CD4-positive, alpha-beta T cell treated with Interleukin-4 for 1 hour (primary cell): ENCODE measurements at regions not wholly inside any gene's neighbourhood (a gene's known extent, or its start where the extent isn't known, plus 50 kb on each side); places are given as distances from the start of the nearest gene placed in this dataset.

ENCODE experiments used
- DNase-seq, 2 donors: peaks; one replicate each; pipeline ENCODE4 v3.0.0-alpha.2; 2020 to 2022

GRCh38 chr20:11376420-11376819 lies 541.3 kb upstream of the BTBD3 start:
- DNase-seq: no peak

DNA sequence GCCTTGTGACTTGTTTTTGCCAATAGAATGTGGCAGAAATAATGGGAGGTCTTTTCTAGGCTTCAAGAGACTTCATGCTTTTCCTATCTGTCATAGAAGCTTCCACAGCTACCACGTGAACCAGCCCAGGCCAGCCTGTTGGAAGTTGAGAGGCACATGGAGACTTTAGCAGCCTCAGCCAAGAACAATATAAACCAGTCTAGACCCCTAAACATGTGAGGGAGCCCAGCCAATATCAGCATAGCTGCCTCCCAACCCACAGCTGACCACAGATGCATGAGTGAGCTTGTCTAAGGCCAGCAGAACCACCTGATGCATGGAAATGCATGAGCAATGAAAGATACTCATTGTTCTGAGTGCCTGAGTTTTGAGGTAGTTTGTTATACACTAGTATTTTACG lies 540.7 kb upstream of the BTBD3 start:
- no peak for DNase-seq

- no peak for DNase-seq
Observed at GRCh38 chr20:11377761-11378160, 539.9 kb upstream of the BTBD3 start.

- no peak for DNase-seq
Observed at GRCh38 chr20:11378252-11378651, 539.4 kb upstream of the BTBD3 start.

DNA sequence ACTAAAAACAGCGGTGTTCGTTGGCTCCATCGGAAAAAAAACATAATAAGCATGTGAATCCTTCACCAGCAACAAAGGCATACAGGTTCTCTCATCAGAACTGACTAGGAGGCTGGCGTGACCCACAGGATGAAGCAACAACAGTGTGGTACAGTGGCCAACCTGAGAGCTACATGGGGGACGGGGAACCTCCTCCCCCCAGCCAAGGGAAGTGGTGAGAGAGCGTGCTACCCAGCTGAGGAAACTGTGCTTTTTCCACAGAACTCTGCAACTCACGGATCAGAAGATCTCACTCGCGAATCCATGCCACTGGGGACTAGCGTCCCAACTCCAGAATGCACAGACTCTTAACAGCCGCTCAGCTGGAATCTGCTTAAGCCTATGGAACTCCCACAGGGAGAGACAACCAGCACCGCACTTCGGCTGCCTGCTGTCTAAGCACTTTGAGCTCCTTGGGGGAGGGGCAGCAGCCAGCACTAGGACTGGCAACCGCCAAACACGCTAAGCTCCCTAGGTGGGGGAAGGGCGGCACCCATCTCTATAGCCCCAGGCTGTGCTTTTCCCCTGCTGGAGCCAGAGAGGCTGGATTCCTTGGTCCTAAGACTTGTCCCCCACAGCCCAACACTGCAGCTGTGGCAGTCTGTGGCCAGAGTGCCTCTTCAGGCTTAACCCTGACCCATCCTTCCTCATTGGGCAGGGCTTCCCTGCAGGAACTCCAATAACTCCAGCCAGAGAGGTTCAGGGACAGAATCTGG lies 538.3 kb upstream of the BTBD3 start:
- no peak for DNase-seq

DNA sequence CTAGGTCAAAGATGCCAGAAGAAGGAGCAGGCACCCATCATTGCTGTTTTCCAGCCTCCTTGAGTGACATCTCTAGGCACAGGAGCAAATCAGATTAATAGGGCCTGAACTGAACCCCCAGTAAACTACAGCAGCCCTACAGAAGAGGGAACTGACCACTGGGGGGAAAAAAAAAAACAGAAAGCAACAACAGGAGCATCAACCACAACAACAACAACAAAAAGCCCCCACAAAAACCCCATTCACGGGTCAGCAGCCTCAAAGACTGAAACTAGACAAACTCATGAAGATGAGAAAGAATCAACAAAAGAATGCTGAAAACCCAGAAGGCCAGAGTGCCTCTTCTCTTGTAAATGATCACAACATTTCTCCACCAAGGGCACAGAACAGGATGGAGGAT lies 537.4 kb upstream of the BTBD3 start:
- DNase-seq: no peak

GRCh38 chr20:11387189-11387754 lies 530.4 kb upstream of the BTBD3 start:
- DNase-seq: no peak

- no peak for DNase-seq
Observed at GRCh38 chr20:11389186-11389585, 528.5 kb upstream of the BTBD3 start.

DNA sequence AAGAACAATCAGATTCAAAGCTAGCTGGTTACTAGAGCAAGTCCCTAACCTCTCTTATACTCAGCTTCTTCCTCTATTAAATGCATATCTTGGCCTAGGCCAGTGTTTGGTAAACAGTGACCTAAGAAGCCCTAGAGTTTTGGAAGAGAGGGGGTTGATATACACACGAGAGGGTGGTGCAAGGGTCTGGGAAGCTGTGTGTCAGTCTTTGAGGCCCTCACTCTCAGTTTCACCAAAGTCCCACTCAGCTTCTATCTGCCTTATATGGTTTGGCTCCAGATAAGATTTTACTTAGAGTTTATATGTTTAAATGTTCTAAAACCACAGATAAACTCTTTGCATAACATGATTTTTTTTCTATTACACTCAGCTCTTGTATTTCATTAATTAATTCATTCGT lies 526.1 kb upstream of the BTBD3 start:
- no peak for DNase-seq

GRCh38 chr20:11394145-11394833 lies 523.4 kb upstream of the BTBD3 start:
- no peak for DNase-seq

GRCh38 chr20:11395581-11395980 lies 522.1 kb upstream of the BTBD3 start:
- DNase-seq: no peak

DNA sequence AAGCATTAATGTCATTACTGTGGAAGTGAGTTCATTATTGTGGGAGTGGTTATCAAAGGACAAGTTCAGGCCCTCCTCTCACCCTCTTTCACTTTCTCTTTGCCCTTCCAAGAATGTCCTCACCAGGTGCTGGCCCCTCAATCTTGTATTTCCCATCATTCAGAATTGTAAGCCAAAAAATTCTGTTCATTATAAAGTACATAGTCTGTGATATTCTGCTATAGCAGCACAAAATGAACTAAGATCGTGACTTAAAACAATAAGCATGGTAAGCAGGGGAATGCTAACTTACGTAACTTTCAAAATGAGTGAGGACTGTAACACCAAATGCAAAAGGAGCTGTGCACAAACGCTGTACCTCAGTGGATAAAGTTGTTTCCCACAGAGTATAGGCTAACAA lies 515.7 kb upstream of the BTBD3 start:
- no peak for DNase-seq

- no peak for DNase-seq
Observed at GRCh38 chr20:11403711-11404110, 514.0 kb upstream of the BTBD3 start.

- DNase-seq: no peak
Observed at GRCh38 chr20:11406877-11407276, 510.8 kb upstream of the BTBD3 start.

GRCh38 chr20:11409561-11409960 lies 508.1 kb upstream of the BTBD3 start:
- DNase-seq: no peak

DNA sequence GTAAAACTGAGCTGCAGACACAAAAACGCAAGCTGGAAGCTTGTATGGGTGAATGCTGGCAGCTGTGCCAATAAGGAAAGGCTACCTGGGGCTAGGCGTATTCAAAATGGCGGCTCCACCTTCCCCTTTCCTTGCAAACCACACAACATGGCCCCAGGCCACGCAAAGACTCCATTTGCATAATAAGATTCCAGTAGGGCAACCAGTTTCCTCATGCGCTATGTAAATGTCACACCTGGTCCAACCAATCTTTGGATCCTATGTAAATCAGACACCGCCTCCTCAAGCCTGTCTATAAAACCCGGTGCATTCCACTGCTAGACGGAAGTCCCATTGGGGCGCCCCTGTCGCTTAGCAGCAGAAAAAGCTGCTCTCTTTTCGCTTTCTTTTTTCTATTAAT lies 505.9 kb upstream of the BTBD3 start:
- no peak for DNase-seq

DNA sequence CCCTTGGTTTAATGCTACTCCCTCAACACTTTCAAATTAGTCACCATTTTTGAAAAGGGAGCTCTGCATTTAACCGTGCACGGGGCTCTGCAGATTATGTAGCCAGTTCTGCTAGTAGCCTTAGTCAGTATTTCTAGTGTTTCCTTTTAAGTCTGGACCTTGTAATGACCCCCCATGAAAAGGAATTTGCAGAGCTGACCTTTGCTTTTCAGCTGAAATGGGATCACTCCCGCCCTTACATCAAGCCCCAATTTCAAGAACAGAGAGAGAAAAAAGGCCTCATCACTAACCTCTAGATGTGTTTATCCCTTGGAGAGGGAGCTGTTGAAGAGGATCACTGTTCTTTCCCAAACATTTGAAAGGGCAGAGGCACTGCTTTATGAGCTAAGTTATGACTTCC lies 490.7 kb upstream of the BTBD3 start:
- no peak for DNase-seq

DNA sequence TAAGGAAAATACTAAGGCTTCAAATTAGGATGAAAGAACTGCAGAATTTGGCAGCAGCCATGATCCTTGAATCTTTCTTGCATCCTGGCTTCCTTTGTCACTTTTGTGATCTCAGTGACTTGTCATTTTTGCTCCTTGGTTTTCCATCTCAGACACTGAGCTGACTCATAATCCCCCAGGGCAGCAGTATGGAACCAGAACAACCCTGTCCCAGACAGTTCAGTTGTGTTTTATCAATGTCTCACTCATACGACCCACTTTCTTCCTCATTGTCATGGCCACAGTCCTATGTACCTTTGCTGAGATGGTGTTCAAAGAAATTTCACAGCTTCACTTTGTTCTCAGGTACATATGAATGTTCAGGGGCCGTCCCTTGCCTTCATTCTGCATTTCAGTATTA lies 488.5 kb upstream of the BTBD3 start:
- no peak for DNase-seq

- no peak for DNase-seq
Observed at GRCh38 chr20:11429889-11430519, 487.7 kb upstream of the BTBD3 start.

GRCh38 chr20:11430652-11431051 lies 487.0 kb upstream of the BTBD3 start:
- no peak for DNase-seq

DNA sequence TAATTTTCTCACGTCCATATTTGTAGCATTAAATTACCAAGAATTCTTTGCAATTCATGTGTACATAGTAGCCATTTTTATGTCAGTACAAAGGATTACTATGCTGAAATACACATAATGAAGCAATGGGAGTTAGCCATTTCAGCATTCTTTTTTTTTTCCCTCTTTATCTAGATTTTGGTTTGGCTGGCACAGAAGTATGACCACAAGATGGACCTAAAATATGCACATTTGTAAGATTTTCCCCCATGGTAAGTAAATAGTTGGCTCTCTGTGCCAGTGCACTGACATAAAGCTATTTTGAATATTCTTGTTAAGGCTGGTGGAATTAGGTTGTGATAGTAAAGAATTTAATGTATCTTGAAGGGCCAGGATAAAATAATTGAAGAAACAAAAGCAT lies 486.1 kb upstream of the BTBD3 start:
- DNase-seq: no peak

- no peak for DNase-seq
Observed at GRCh38 chr20:11432407-11432806, 485.3 kb upstream of the BTBD3 start.

- no peak for DNase-seq
Observed at GRCh38 chr20:11436113-11436905, 481.4 kb upstream of the BTBD3 start.
